HCT116 (cell line): ENCODE measurements at regions not wholly inside any gene's neighbourhood (a gene's known extent, or its start where the extent isn't known, plus 50 kb on each side); places are given as distances from the start of the nearest gene placed in this dataset.

Experiments
- ATAC-seq: fragments of 200-7000 bp; cut with Tn5 transposase; 2 replicates; pipeline ENCODE4 v1.9.1; 2020; ENCODE audit warnings: mild to moderate bottlenecking, moderate library complexity
- BruUV-seq: library from RNA; stranded (reverse); fragments of 400-500 nt; replicated peaks from 2 replicates; lab custom pipeline; 2021; lab: Mats Ljungman, UMichigan
- CTCF ChIA-PET: fragments of 300-600 bp; sonication (Branson Sonifier 250); formaldehyde crosslinking; loops from one replicate; lab custom pipeline; 2021; ENCODE audit warnings: antibody characterized with exemption; lab: Charles Lee
- POLR2A ChIA-PET: fragments of 300-600, 350-600 bp; sonication (Branson Sonifier 250); formaldehyde crosslinking; loops from one replicate; lab custom pipeline; 2021; ENCODE audit warnings: antibody characterized with exemption; lab: Charles Lee
- RAD21 ChIA-PET, 2 experiments: fragments of 300-600 bp; sonication (Branson Sonifier 250); formaldehyde crosslinking; loops; one replicate each; lab custom pipeline; 2023; ENCODE audit warnings: low total read pairs in 2 of 2; ENCODE audit not compliant: uncharacterized antibody in 2 of 2, unreplicated experiment in 2 of 2, low non-redundant PET in 1 of 2; lab: Charles Lee
- DNase-seq: peaks from one replicate; pipeline ENCODE4 v3.0.0-alpha.2; 2010; ENCODE audit warnings: low read depth, low spot score
- H2AFZ ChIP-seq: fragments of 200-600 bp; shearing (Covaris generic), sonication (generic); 2 replicates; pipeline ENCODE4 v1.6.1; 2017; ENCODE audit warnings: low read depth, mixed run types, mixed read lengths, antibody characterized with exemption, low read length; ENCODE audit not compliant: poor library complexity, severe bottlenecking
- H3K27ac ChIP-seq: 2 replicates; pipeline ENCODE4 v1.5.1; 2012; ENCODE audit warnings: low read depth, low read length
- H3K27me3 ChIP-seq: fragments of 200-600 bp; sonication (generic); 2 replicates; pipeline ENCODE4 v1.6.1; 2016; ENCODE audit warnings: mixed run types, low read length, mixed read lengths; ENCODE audit not compliant: insufficient read depth
- H3K36me3 ChIP-seq, 2 experiments: fragments of 200-500 bp in 1 of 2; fragments of 200-600 bp in 1 of 2; sonication (Bioruptor generic) in 1 of 2; sonication (generic) in 1 of 2; 2 replicates each; pipeline versions ENCODE4 v1.5.1 to v1.6.1; 2014 to 2016; ENCODE audit warnings: low read length in 2 of 2, inconsistent platforms in 1 of 2, mixed read lengths in 1 of 2, mixed run types in 1 of 2; ENCODE audit not compliant: insufficient read depth in 2 of 2, control insufficient read depth in 1 of 2
- H3K4me1 ChIP-seq, 2 experiments: fragments of 200-600 bp in 1 of 2; sonication (generic) in 1 of 2; 2 replicates each; pipeline versions ENCODE4 v1.5.1 to v1.6.1; 2012 to 2017; ENCODE audit warnings: low read length in 2 of 2, inconsistent platforms in 1 of 2, mild to moderate bottlenecking in 1 of 2, mixed read lengths in 1 of 2, mixed run types in 1 of 2, moderate library complexity in 1 of 2; ENCODE audit not compliant: insufficient read depth in 2 of 2, control insufficient read depth in 1 of 2
- H3K4me2 ChIP-seq: fragments of 200-600 bp; sonication (generic); 2 replicates; pipeline ENCODE4 v1.6.1; 2017; ENCODE audit warnings: mixed run types, low read length, mixed read lengths
- H3K4me3 ChIP-seq, 2 experiments: fragments of 200-600 bp in 1 of 2; sonication (generic) in 1 of 2; replicated peaks in 1 of 2; 2 replicates each; pipeline ENCODE4 v1.5.1; 2011 to 2016; ENCODE audit warnings: low read length in 2 of 2, control low read depth in 1 of 2, low read depth in 1 of 2, mild to moderate bottlenecking in 1 of 2, mixed read lengths in 1 of 2, mixed run types in 1 of 2
- H3K79me2 ChIP-seq: fragments of 200-600 bp; sonication (generic); 2 replicates; pipeline ENCODE4 v1.6.1; 2017; ENCODE audit warnings: mild to moderate bottlenecking, mixed run types, low read length, moderate library complexity, mixed read lengths; ENCODE audit not compliant: insufficient read depth
- H3K9ac ChIP-seq: fragments of 200-600 bp; sonication (generic); 2 replicates; pipeline ENCODE4 v1.6.1; 2016; ENCODE audit warnings: low read length, mixed read lengths
- H3K9me2 ChIP-seq: fragments of 200-600 bp; sonication (generic), shearing (Covaris generic); 2 replicates; pipeline ENCODE4 v1.6.1; 2017; ENCODE audit warnings: mixed run types, mild to moderate bottlenecking, moderate library complexity; ENCODE audit not compliant: insufficient read depth
- H3K9me3 ChIP-seq, 2 experiments: fragments of 200-500 bp in 1 of 2; fragments of 200-600 bp in 1 of 2; sonication (Bioruptor generic) in 1 of 2; sonication (generic) in 1 of 2; 2 replicates each; pipeline ENCODE4 v1.6.1; 2014 to 2017; ENCODE audit warnings: low read length in 2 of 2, mixed read lengths in 2 of 2, inconsistent platforms in 1 of 2, low read depth in 1 of 2, mild to moderate bottlenecking in 1 of 2, mixed run types in 1 of 2, moderate library complexity in 1 of 2; ENCODE audit not compliant: control insufficient read depth in 1 of 2, insufficient read depth in 1 of 2
- H4K20me1 ChIP-seq: fragments of 200-600 bp; sonication (generic), shearing (Covaris generic); 2 replicates; pipeline ENCODE4 v1.6.1; 2017; ENCODE audit warnings: mixed run types, mild to moderate bottlenecking, moderate library complexity; ENCODE audit not compliant: insufficient read depth
- CBX3 ChIP-seq: IDR thresholded peaks from 2 replicates; pipeline ENCODE4 v1.6.1; 2012; ENCODE audit warnings: low read depth
- CEBPB ChIP-seq: IDR thresholded peaks from 2 replicates; pipeline ENCODE4 v1.6.1; 2012; ENCODE audit warnings: low read depth
- EZH2 ChIP-seq: fragments of 200-600 bp; sonication (generic); IDR thresholded peaks from 2 replicates; pipeline ENCODE4 v1.6.1; 2017; ENCODE audit warnings: antibody characterized with exemption, mixed run types
- FOSL1 ChIP-seq: IDR thresholded peaks from 2 replicates; pipeline ENCODE4 v1.6.1; 2012; ENCODE audit warnings: low read depth
- POLR2AphosphoS5 ChIP-seq: IDR thresholded peaks from 2 replicates; pipeline ENCODE4 v1.6.1; 2011; ENCODE audit warnings: mild to moderate bottlenecking, low read depth, low read length, moderate library complexity
- SP1 ChIP-seq: IDR thresholded peaks from 2 replicates; pipeline ENCODE4 v1.6.1; 2012; ENCODE audit warnings: low read depth
- TCF7L2 ChIP-seq: IDR thresholded peaks from 2 replicates; pipeline ENCODE4 v1.7.0; 2011; ENCODE audit warnings: borderline replicate concordance, inconsistent platforms; ENCODE audit not compliant: insufficient read depth, insufficient read length; ENCODE audit errors: extremely low read depth
- YY1 ChIP-seq: IDR thresholded peaks from 2 replicates; pipeline ENCODE4 v1.6.1; 2011; ENCODE audit warnings: low read length, low read depth, moderate library complexity, mild to moderate bottlenecking; ENCODE audit not compliant: insufficient replicate concordance; ENCODE audit errors: extremely low read depth
- ZFX ChIP-seq: fragments of 450-650 bp; IDR thresholded peaks from 2 replicates; pipeline ENCODE4 v1.6.1; 2017
- intact Hi-C: fragments of 100-400 bp; cut with micrococcal nuclease; formaldehyde crosslinking; loops from 2 replicates; pipeline ENCODE4 v1.10.0; 2022
- TF ChIP-seq, protein P1 (sequence below): IDR thresholded peaks from 2 replicates; pipeline ENCODE4 v1.6.1; 2012
- TF ChIP-seq, protein P2 (sequence below): IDR thresholded peaks from 2 replicates; pipeline ENCODE4 v1.6.1; 2012
- TF ChIP-seq, protein P3 (sequence below): IDR thresholded peaks from 2 replicates; pipeline ENCODE4 v1.6.1; 2012; ENCODE audit warnings: low read depth

DNA sequence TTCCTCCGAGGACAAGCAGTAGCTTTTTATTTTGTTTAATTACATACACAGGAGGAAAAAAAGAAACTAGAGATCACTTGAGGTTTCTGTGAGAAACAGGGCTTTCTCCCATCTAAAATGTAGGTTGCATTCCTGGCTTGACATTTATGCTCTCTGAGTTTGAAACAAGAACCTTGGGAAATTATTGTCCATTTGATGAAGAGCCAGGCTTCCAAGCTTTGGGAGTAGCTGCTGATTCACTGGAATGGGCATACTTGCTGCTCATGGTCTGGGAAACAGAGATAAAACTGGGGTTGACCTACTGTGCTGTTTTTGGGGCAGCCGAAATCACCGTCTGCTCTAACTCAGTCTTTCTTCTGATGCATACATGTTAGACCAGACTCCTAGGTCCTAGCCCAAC lies 165.4 kb downstream of the MIS18A start:
- no peak overlapping the region for H3K27ac ChIP-seq
- intact Hi-C loops, result no loop called here
- RAD21 ChIA-PET, result no interaction called here
- ATAC-seq, result no peak
- H3K9ac ChIP-seq, result no peak overlapping the region
- no peaks in the 10 kb centered on the region for H3K9me2 ChIP-seq
- no peaks in the 10 kb centered on the region for H4K20me1 ChIP-seq
- no peaks in the 10 kb centered on the region for H3K79me2 ChIP-seq
- BruUV-seq, result no TSS peak
- TF ChIP-seq, protein P1, sequence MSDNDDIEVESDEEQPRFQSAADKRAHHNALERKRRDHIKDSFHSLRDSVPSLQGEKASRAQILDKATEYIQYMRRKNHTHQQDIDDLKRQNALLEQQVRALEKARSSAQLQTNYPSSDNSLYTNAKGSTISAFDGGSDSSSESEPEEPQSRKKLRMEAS, result no peak
- TF ChIP-seq EZH2, result no peak
- H3K4me1 ChIP-seq, result no peaks in the 10 kb centered on the region
- DNase-seq, result no peak
- H3K9me3 ChIP-seq, result no peaks in the 10 kb centered on the region
- no peak overlapping the region for H2AFZ ChIP-seq
- no peak overlapping the region for H3K4me3 ChIP-seq
- no peak overlapping the region for H3K4me2 ChIP-seq
- POLR2A ChIA-PET, result no interaction called here
- CTCF ChIA-PET, result no interaction called here
- no peaks in the 10 kb centered on the region for H3K36me3 ChIP-seq
- peaks cover 74% of the 10 kb centered on the region for H3K27me3 ChIP-seq

DNA sequence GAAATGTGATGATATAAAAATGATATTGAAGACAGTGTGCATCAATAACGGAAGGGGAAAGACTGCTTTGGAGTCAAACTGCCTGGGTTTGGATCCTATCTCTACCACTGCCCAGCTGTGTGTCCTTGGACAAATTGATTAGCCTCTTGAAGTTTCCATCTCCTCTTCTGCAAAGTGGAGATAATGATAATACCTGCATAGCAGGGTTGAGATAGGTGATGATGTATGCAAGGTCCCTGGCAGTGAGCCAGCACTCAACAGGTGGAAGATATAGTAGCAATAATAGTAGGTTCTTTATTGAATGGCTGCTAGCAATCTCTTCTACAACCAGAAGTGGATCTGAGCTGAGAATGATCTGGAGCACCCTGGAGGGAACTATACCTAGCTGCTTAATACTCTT lies 166.7 kb downstream of the MIS18A start:
- RAD21 ChIA-PET, result no interaction called here
- Histone ChIP-seq H3K9me2 (no peaks in the 10 kb centered on the region), H3K36me3 (no peaks in the 10 kb centered on the region), H3K9ac (no peak overlapping the region), H3K4me3 (no peak overlapping the region), H2AFZ (no peak overlapping the region), H3K4me1 (no peaks in the 10 kb centered on the region), H3K9me3 (no peaks in the 10 kb centered on the region; a peak in 1 of 4 replicates)
- POLR2A ChIA-PET, result no interaction called here
- CTCF ChIA-PET, result no interaction called here
- no peak for DNase-seq
- TF ChIP-seq TCF7L2, result no peak
- no peak for TF ChIP-seq CEBPB
- no peak for TF ChIP-seq ZFX
- TF ChIP-seq POLR2AphosphoS5, result no peak
- no peak for TF ChIP-seq SP1
- TF ChIP-seq EZH2, result no peak
- TF ChIP-seq, protein P2, sequence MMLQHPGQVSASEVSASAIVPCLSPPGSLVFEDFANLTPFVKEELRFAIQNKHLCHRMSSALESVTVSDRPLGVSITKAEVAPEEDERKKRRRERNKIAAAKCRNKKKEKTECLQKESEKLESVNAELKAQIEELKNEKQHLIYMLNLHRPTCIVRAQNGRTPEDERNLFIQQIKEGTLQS, result no peak
- TF ChIP-seq CBX3, result no peak
- TF ChIP-seq, protein P3, sequence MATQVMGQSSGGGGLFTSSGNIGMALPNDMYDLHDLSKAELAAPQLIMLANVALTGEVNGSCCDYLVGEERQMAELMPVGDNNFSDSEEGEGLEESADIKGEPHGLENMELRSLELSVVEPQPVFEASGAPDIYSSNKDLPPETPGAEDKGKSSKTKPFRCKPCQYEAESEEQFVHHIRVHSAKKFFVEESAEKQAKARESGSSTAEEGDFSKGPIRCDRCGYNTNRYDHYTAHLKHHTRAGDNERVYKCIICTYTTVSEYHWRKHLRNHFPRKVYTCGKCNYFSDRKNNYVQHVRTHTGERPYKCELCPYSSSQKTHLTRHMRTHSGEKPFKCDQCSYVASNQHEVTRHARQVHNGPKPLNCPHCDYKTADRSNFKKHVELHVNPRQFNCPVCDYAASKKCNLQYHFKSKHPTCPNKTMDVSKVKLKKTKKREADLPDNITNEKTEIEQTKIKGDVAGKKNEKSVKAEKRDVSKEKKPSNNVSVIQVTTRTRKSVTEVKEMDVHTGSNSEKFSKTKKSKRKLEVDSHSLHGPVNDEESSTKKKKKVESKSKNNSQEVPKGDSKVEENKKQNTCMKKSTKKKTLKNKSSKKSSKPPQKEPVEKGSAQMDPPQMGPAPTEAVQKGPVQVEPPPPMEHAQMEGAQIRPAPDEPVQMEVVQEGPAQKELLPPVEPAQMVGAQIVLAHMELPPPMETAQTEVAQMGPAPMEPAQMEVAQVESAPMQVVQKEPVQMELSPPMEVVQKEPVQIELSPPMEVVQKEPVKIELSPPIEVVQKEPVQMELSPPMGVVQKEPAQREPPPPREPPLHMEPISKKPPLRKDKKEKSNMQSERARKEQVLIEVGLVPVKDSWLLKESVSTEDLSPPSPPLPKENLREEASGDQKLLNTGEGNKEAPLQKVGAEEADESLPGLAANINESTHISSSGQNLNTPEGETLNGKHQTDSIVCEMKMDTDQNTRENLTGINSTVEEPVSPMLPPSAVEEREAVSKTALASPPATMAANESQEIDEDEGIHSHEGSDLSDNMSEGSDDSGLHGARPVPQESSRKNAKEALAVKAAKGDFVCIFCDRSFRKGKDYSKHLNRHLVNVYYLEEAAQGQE, result no peak
- no peak for TF ChIP-seq FOSL1
- TF ChIP-seq YY1, result no peak
- TF ChIP-seq, all 23 proteins: peak for 0
- Histone ChIP-seq H3K79me2 (no peaks in the 10 kb centered on the region), H3K27ac (no peak overlapping the region), H4K20me1 (no peaks in the 10 kb centered on the region), H3K4me2 (no peak overlapping the region), H3K27me3 (peaks cover 73% of the 10 kb centered on the region)
- ATAC-seq, result no peak
- BruUV-seq, result no TSS peak
- intact Hi-C loops, result no loop called here
